ENCODE measurements at regions not wholly inside any gene's neighbourhood (a gene's known extent, or its start where the extent isn't known, plus 50 kb on each side); places are given as distances from the start of the nearest gene placed in this dataset.

DNA sequence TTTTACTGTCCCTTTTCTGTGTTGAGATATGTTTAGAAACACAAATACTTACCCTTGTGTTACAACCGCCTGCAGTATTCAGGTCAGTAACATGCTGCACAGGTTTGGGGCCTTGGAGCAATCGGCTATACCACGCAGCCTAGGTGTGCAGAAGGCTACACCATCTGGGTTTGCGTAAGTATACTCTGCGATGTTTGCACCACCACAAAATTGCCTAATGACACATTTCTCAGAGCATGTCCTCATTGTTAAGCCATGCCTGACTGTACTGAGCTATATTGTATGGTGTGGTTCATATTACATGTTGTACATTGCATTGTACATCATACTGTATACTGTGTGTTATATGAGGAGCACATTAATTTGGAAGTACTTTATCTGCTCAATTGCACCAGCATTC is 247.4 kb downstream of the RHOU start:
- no peak for ATAC-seq (ENCODE audit: low read depth)
- no peak for DNase-seq (ENCODE audit: low spot score)
- Histone ChIP-seq H3K27me3 (ENCODE audit: insufficient read depth, poor library complexity, severe bottlenecking) (no peaks in the 10 kb centered on the region), H3K36me3 (ENCODE audit: low read depth) (no peaks in the 10 kb centered on the region), H3K27ac (ENCODE audit: poor library complexity, severe bottlenecking) (no peak overlapping the region), H3K9me3 (ENCODE audit: severe bottlenecking) (no peaks in the 10 kb centered on the region), H3K4me1 (ENCODE audit: insufficient read depth, poor library complexity, severe bottlenecking) (no peaks in the 10 kb centered on the region), H3K4me3 (ENCODE audit: severe bottlenecking) (no peak overlapping the region)
- TF ChIP-seq, protein P1, sequence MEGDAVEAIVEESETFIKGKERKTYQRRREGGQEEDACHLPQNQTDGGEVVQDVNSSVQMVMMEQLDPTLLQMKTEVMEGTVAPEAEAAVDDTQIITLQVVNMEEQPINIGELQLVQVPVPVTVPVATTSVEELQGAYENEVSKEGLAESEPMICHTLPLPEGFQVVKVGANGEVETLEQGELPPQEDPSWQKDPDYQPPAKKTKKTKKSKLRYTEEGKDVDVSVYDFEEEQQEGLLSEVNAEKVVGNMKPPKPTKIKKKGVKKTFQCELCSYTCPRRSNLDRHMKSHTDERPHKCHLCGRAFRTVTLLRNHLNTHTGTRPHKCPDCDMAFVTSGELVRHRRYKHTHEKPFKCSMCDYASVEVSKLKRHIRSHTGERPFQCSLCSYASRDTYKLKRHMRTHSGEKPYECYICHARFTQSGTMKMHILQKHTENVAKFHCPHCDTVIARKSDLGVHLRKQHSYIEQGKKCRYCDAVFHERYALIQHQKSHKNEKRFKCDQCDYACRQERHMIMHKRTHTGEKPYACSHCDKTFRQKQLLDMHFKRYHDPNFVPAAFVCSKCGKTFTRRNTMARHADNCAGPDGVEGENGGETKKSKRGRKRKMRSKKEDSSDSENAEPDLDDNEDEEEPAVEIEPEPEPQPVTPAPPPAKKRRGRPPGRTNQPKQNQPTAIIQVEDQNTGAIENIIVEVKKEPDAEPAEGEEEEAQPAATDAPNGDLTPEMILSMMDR (IDR thresholded peaks at IDR 0.05; ENCODE audit: poor library complexity, severe bottlenecking), result no peak

DNA sequence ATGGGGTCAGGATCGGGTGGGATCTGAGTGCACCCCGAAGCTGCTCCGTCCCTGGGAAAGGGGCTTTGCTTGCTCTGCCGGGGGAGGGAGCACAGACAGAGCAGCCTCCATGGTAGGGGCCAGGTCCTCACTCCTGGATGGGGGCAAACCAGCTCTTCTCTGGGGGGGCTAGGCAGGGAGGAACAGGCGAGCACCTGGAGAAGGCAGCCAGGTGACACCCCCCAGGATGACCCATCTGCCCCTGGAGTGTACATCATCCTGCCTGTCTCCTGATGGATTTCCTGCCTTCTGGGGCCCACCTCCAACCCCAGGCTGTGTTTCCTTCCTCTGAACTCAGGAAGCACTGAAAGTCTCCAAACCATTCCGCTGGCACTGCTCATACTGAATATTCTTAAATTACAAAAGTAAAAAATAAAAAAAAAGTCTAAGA is 248.0 kb downstream of the RHOU start:
- Histone ChIP-seq H3K27ac (ENCODE audit: poor library complexity, severe bottlenecking) (no peak overlapping the region), H3K4me1 (ENCODE audit: insufficient read depth, poor library complexity, severe bottlenecking) (no peaks in the 10 kb centered on the region), H3K27me3 (ENCODE audit: insufficient read depth, poor library complexity, severe bottlenecking) (no peaks in the 10 kb centered on the region), H3K9me3 (ENCODE audit: severe bottlenecking) (no peaks in the 10 kb centered on the region), H3K4me3 (ENCODE audit: severe bottlenecking) (no peak overlapping the region), H3K36me3 (ENCODE audit: low read depth) (no peaks in the 10 kb centered on the region)
- DNase-seq (ENCODE audit: low spot score), result no peak
- ATAC-seq (ENCODE audit: low read depth), result no peak
- TF ChIP-seq, protein P1 (IDR thresholded peaks at IDR 0.05; ENCODE audit: poor library complexity, severe bottlenecking), result no peak

DNA sequence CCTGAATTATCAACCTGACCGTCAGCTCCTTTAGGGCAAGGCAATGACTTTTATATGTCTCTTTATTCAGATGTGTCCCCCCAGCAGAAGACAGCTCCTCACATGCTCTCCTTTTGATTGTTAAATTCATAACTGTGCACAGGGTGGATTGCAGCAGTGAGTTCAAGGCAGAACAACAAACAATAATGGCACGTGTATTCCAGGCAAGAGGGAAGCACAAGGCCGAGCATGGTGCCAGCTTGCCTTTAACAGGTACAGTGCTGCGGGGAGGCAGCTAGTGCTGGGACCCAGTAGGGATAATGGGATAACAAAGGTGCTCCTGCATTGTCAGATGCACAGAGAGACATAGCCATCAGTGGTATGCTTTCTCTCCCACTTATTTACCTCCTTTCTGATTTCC is 248.4 kb downstream of the RHOU start:
- TF ChIP-seq, protein P1 (IDR thresholded peaks at IDR 0.05; ENCODE audit: poor library complexity, severe bottlenecking), result no peak
- no peaks in the 10 kb centered on the region for H3K9me3 ChIP-seq (ENCODE audit: severe bottlenecking)
- no peaks in the 10 kb centered on the region for H3K4me1 ChIP-seq (ENCODE audit: insufficient read depth, poor library complexity, severe bottlenecking)
- DNase-seq (ENCODE audit: low spot score) (no peak), ATAC-seq (ENCODE audit: low read depth) (no peak)
- no peaks in the 10 kb centered on the region for H3K36me3 ChIP-seq (ENCODE audit: low read depth)
- H3K27ac ChIP-seq (ENCODE audit: poor library complexity, severe bottlenecking), result no peak overlapping the region
- H3K27me3 ChIP-seq (ENCODE audit: insufficient read depth, poor library complexity, severe bottlenecking), result no peaks in the 10 kb centered on the region
- no peak overlapping the region for H3K4me3 ChIP-seq (ENCODE audit: severe bottlenecking)

DNA sequence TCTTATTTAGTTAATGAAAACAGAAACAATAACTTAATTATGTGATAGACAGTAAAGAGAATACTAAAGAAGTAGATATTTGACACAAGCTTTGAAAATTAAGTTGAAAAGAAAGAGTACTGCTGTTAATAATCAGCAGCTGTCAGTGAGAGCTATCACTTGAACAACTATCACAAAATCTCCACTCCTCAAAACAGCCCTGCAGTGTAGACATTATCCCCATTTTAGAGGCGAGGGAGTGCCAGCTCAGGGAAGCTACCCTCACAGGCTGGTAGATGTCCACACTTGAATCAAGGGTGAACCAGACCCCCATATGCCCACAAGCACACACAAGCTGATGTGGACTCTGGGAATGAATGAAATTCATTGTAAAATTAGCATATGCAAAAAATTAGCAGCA is 248.8 kb downstream of the RHOU start:
- H3K27me3 ChIP-seq (ENCODE audit: insufficient read depth, poor library complexity, severe bottlenecking), result no peaks in the 10 kb centered on the region
- ATAC-seq (ENCODE audit: low read depth), result no peak

More for the DNA sequence above, 248.8 kb downstream of the RHOU start:
- H3K4me3 ChIP-seq (ENCODE audit: severe bottlenecking), result no peak overlapping the region
- TF ChIP-seq, protein P1 (IDR thresholded peaks at IDR 0.05; ENCODE audit: poor library complexity, severe bottlenecking), result no peak
- H3K9me3 ChIP-seq (ENCODE audit: severe bottlenecking), result no peaks in the 10 kb centered on the region
- no peak overlapping the region for H3K27ac ChIP-seq (ENCODE audit: poor library complexity, severe bottlenecking)
- H3K4me1 ChIP-seq (ENCODE audit: insufficient read depth, poor library complexity, severe bottlenecking), result no peaks in the 10 kb centered on the region
- H3K36me3 ChIP-seq (ENCODE audit: low read depth), result no peaks in the 10 kb centered on the region
- DNase-seq (ENCODE audit: low spot score), result no peak

All from RWPE2 (cell line).